ENCODE measurements at regions not wholly inside any gene's neighbourhood (a gene's known extent, or its start where the extent isn't known, plus 50 kb on each side); places are given as distances from the start of the nearest gene placed in this dataset.

- no peak for DNase-seq
- no peaks in the 10 kb centered on the region for H3K4me1 Mint-ChIP-seq
- no peak overlapping the region for H3K4me3 Mint-ChIP-seq
- no peaks in the 10 kb centered on the region for H3K36me3 Mint-ChIP-seq (ENCODE audit: low read depth)
- no peak for ATAC-seq (ENCODE audit: low read depth)
- no peak overlapping the region for H3K27ac Mint-ChIP-seq
- H3K27me3 Mint-ChIP-seq = peaks cover 9% of the 10 kb centered on the region
- H3K9me3 Mint-ChIP-seq = no peaks in the 10 kb centered on the region
- CTCF ChIA-PET = no interaction called here
- TF ChIP-seq, protein P1, sequence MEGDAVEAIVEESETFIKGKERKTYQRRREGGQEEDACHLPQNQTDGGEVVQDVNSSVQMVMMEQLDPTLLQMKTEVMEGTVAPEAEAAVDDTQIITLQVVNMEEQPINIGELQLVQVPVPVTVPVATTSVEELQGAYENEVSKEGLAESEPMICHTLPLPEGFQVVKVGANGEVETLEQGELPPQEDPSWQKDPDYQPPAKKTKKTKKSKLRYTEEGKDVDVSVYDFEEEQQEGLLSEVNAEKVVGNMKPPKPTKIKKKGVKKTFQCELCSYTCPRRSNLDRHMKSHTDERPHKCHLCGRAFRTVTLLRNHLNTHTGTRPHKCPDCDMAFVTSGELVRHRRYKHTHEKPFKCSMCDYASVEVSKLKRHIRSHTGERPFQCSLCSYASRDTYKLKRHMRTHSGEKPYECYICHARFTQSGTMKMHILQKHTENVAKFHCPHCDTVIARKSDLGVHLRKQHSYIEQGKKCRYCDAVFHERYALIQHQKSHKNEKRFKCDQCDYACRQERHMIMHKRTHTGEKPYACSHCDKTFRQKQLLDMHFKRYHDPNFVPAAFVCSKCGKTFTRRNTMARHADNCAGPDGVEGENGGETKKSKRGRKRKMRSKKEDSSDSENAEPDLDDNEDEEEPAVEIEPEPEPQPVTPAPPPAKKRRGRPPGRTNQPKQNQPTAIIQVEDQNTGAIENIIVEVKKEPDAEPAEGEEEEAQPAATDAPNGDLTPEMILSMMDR (IDR thresholded peaks at IDR 0.05) = no peak
- POLR2A ChIA-PET = no interaction called here
- intact Hi-C loops (cut with micrococcal nuclease) = no loop called here
Observed at GRCh38 chr5:108619815-108620214, 127.9 kb upstream of the FER start.

DNA sequence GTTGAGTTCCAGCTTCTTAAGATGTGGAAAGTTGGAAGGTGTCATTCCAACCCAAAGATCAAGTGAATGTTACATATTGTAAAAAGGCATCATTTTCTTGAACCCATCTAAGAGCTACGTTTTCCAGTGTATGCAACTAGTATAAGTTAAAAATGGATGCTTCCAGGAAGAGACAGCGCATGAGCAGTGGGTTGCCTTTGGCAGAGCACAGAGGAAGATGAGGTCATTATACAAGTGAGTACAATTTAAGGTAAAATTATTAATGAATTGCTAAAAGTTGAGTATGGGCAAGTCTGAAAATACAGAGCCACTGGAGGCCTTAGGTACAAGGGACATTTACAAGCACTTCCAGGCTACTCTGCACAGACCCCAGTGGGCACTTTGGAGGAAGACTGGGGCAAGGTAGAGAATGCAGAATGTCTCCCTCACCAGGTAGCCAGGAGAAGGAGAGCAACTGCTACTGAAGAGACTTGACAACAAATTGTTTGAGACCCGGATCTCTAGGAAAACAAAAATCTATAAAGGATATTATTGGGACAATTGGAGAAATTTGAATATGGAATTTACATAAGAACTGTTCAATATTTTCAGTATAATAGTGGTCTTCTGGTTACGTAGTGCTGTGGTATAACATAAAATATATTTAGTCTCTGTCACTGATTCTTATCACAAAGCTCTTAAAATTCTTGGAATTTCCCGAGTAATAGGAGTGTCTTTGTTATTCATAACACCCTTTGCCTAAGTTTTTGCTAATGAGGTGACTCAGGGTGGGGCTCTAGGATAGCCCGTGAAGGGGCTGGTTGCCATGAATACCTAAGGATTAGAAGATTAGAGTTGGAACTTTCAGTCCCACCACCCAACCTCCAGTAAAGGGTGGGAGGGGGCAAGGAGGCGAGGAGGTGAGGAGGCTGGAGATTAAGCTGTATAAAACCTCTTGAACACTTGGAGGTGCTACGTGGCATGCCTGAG, 129.9 kb upstream of the FER start:
- H3K27me3 Mint-ChIP-seq = peaks cover 11% of the 10 kb centered on the region
- TF ChIP-seq, protein P1 (IDR thresholded peaks at IDR 0.05) = no peak
- H3K9me3 Mint-ChIP-seq = peaks cover 3% of the 10 kb centered on the region
- H3K27ac Mint-ChIP-seq = no peak overlapping the region
- DNase-seq (no peak), ATAC-seq (ENCODE audit: low read depth) (no peak)
- H3K4me1 Mint-ChIP-seq = no peaks in the 10 kb centered on the region
- POLR2A ChIA-PET = no interaction called here
- H3K4me3 Mint-ChIP-seq = no peak overlapping the region
- H3K36me3 Mint-ChIP-seq (ENCODE audit: low read depth) = no peaks in the 10 kb centered on the region
- CTCF ChIA-PET = no interaction called here
- intact Hi-C loops (cut with micrococcal nuclease) = no loop called here

GRCh38 chr5:108615216-108615615, 132.5 kb upstream of the FER start:
- no peak for DNase-seq
- no peak overlapping the region for H3K27ac Mint-ChIP-seq
- peaks cover 11% of the 10 kb centered on the region for H3K27me3 Mint-ChIP-seq
- ChIA-PET CTCF (no interaction called here), POLR2A (no interaction called here)
- no peak overlapping the region for H3K4me3 Mint-ChIP-seq
- intact Hi-C loops (cut with micrococcal nuclease) = no loop called here
- H3K9me3 Mint-ChIP-seq = peaks cover 7% of the 10 kb centered on the region
- H3K36me3 Mint-ChIP-seq (ENCODE audit: low read depth) = no peaks in the 10 kb centered on the region
- TF ChIP-seq, protein P1 (IDR thresholded peaks at IDR 0.05) = no peak
- no peaks in the 10 kb centered on the region for H3K4me1 Mint-ChIP-seq
- no peak for ATAC-seq (ENCODE audit: low read depth)

- DNase-seq = no peak
- Mint-ChIP-seq H3K9me3 (peaks cover 4% of the 10 kb centered on the region), H3K4me1 (no peaks in the 10 kb centered on the region), H3K27ac (no peak overlapping the region), H3K4me3 (no peak overlapping the region), H3K27me3 (no peaks in the 10 kb centered on the region), H3K36me3 (ENCODE audit: low read depth) (no peaks in the 10 kb centered on the region)
- ATAC-seq (ENCODE audit: low read depth) = no peak
- ChIA-PET POLR2A (no interaction called here), CTCF (no interaction called here)
- intact Hi-C loops (cut with micrococcal nuclease) = no loop called here
- TF ChIP-seq, protein P1 (IDR thresholded peaks at IDR 0.05) = no peak
Observed at GRCh38 chr5:108607421-108607820, 140.3 kb upstream of the FER start.

- no peak overlapping the region for H3K27ac Mint-ChIP-seq
- intact Hi-C loops (cut with micrococcal nuclease) = no loop called here
- no peaks in the 10 kb centered on the region for H3K27me3 Mint-ChIP-seq
- H3K4me1 Mint-ChIP-seq = no peaks in the 10 kb centered on the region
- peaks cover 2% of the 10 kb centered on the region for H3K9me3 Mint-ChIP-seq
- no peaks in the 10 kb centered on the region for H3K36me3 Mint-ChIP-seq (ENCODE audit: low read depth)
- H3K4me3 Mint-ChIP-seq = no peak overlapping the region
- CTCF ChIA-PET = no interaction called here
- TF ChIP-seq, protein P1 (IDR thresholded peaks at IDR 0.05) = no peak
- POLR2A ChIA-PET = no interaction called here
- ATAC-seq (ENCODE audit: low read depth) = no peak
- no peak for DNase-seq
Observed at GRCh38 chr5:108606185-108606584, 141.5 kb upstream of the FER start.

Measured in activated B cell treated with CpG ODN at 0.5 μM for 24 hours (primary cell).